IMR-90 (cell line): ENCODE measurements at regions not wholly inside any gene's neighbourhood (a gene's known extent, or its start where the extent isn't known, plus 50 kb on each side); places are given as distances from the start of the nearest gene placed in this dataset.

ENCODE experiments used
- ATAC-seq: fragments of 200-7000 bp; cut with Tn5 transposase; 2 replicates; pipeline ENCODE4 v1.9.1; 2020; ENCODE audit warnings: low read depth, mild to moderate bottlenecking, moderate library complexity
- BruUV-seq: library from RNA; stranded (reverse); fragments of 400-500 nt; replicated peaks from 2 replicates; lab custom pipeline; 2021; lab: Mats Ljungman, UMichigan
- CTCF ChIA-PET: fragments of 300-600 bp; formaldehyde crosslinking; extraction: SDS; loops from one replicate; lab custom pipeline; 2021; ENCODE audit warnings: antibody characterized with exemption; lab: Yijun Ruan, JAX
- POLR2A ChIA-PET: fragments of 300-600 bp; sonication (Branson Sonifier 250); formaldehyde crosslinking; loops from one replicate; lab custom pipeline; 2022; ENCODE audit warnings: antibody characterized with exemption; ENCODE audit not compliant: unreplicated experiment; lab: Charles Lee
- DNase-seq: peaks from one replicate; pipeline ENCODE4 v3.0.0; 2013
- H2AFZ ChIP-seq: replicated peaks from 2 replicates; pipeline ENCODE3; 2013; ENCODE audit warnings: low read length, mild to moderate bottlenecking; ENCODE audit not compliant: poor library complexity
- H2AK5ac ChIP-seq: 2 replicates; pipeline ENCODE4 v1.6.1; 2013; ENCODE audit warnings: low read depth, low read length, inconsistent platforms
- H2AK9ac ChIP-seq: replicated peaks from 2 replicates; pipeline ENCODE3; 2013; ENCODE audit warnings: mild to moderate bottlenecking, low read depth, low read length, moderate library complexity; ENCODE audit not compliant: poor library complexity
- H2BK120ac ChIP-seq: 2 replicates; pipeline ENCODE4 v1.6.1; 2013; ENCODE audit warnings: low read depth, low read length, inconsistent platforms
- H2BK15ac ChIP-seq: 3 replicates; pipeline ENCODE4 v1.6.1; 2013; ENCODE audit warnings: low read depth, low read length, inconsistent platforms
- H2BK20ac ChIP-seq: 2 replicates; pipeline ENCODE4 v1.6.1; 2013; ENCODE audit warnings: low read depth, mild to moderate bottlenecking, inconsistent platforms, low read length, moderate library complexity
- H2BK5ac ChIP-seq: 2 replicates; pipeline ENCODE4 v1.6.1; 2013; ENCODE audit warnings: mild to moderate bottlenecking, low read depth, low read length, inconsistent platforms; ENCODE audit not compliant: poor library complexity, severe bottlenecking
- H3K14ac ChIP-seq: replicated peaks from 2 replicates; pipeline ENCODE4 v1.6.1; 2013; ENCODE audit warnings: low read depth, low read length, inconsistent platforms
- H3K18ac ChIP-seq: 2 replicates; pipeline ENCODE4 v1.6.1; 2013; ENCODE audit warnings: low read depth, low read length, control low read depth
- H3K23ac ChIP-seq: 2 replicates; pipeline ENCODE4 v1.6.1; 2013; ENCODE audit warnings: low read depth, low read length, inconsistent platforms
- H3K27ac ChIP-seq: 2 replicates; pipeline ENCODE4 v1.5.1; 2013; ENCODE audit warnings: mild to moderate bottlenecking, control low read depth, low read length; ENCODE audit not compliant: insufficient read depth
- H3K27me3 ChIP-seq: 2 replicates; pipeline ENCODE4 v1.6.1; 2013; ENCODE audit warnings: low read length; ENCODE audit not compliant: control insufficient read depth, insufficient read depth
- H3K36me3 ChIP-seq: 2 replicates; pipeline ENCODE4 v1.6.1; 2013; ENCODE audit warnings: low read length, mixed read lengths; ENCODE audit not compliant: control insufficient read depth, insufficient read depth
- H3K4ac ChIP-seq: 2 replicates; pipeline ENCODE4 v1.6.1; 2013; ENCODE audit warnings: low read depth, low read length, inconsistent platforms
- H3K4me1 ChIP-seq: 2 replicates; pipeline ENCODE4 v1.6.1; 2013; ENCODE audit warnings: low read length, mixed read lengths; ENCODE audit not compliant: control insufficient read depth, insufficient read depth
- H3K4me2 ChIP-seq: 2 replicates; pipeline ENCODE4 v1.6.1; 2013; ENCODE audit warnings: low read depth, mild to moderate bottlenecking, control low read depth, low read length, moderate library complexity
- H3K4me3 ChIP-seq: 2 replicates; pipeline ENCODE4 v1.5.1; 2013; ENCODE audit warnings: low read depth, mild to moderate bottlenecking, control low read depth, low read length, moderate library complexity; ENCODE audit not compliant: insufficient read depth
- H3K56ac ChIP-seq: 2 replicates; pipeline ENCODE4 v1.6.1; 2013; ENCODE audit warnings: low read length, inconsistent platforms; ENCODE audit not compliant: insufficient read depth; ENCODE audit errors: extremely low read depth
- H3K79me1 ChIP-seq, 2 experiments: 2 replicates each; pipeline ENCODE4 v1.6.1; 2013; ENCODE audit warnings: low read length in 2 of 2, inconsistent platforms in 1 of 2, low read depth in 1 of 2
- H3K9ac ChIP-seq: 2 replicates; pipeline ENCODE4 v1.6.1; 2013; ENCODE audit warnings: low read depth, low read length, control low read depth
- H3K9me1 ChIP-seq: 2 replicates; pipeline ENCODE4 v1.6.1; 2013; ENCODE audit warnings: low read length, inconsistent platforms; ENCODE audit not compliant: insufficient read depth
- H3K9me3 ChIP-seq: 2 replicates; pipeline ENCODE4 v1.6.1; 2013; ENCODE audit warnings: low read length; ENCODE audit not compliant: control insufficient read depth, insufficient read depth
- H4K20me1 ChIP-seq: 2 replicates; pipeline ENCODE4 v1.6.1; 2013; ENCODE audit warnings: low read length, inconsistent platforms; ENCODE audit not compliant: insufficient read depth
- H4K5ac ChIP-seq: 2 replicates; pipeline ENCODE4 v1.6.1; 2013; ENCODE audit warnings: mild to moderate bottlenecking, low read depth, low read length, control low read depth
- H4K8ac ChIP-seq, 2 experiments: 2 replicates each; pipeline ENCODE4 v1.6.1; 2013; ENCODE audit warnings: low read depth in 2 of 2, low read length in 2 of 2, control low read depth in 1 of 2, inconsistent platforms in 1 of 2
- H4K91ac ChIP-seq: 2 replicates; pipeline ENCODE4 v1.6.1; 2013; ENCODE audit warnings: low read depth, low read length, inconsistent platforms; ENCODE audit not compliant: insufficient read depth
- BHLHE40 ChIP-seq: fragments of 150-350 bp; IDR thresholded peaks from 2 replicates; pipeline ENCODE4 v1.6.1; 2016; ENCODE audit warnings: mild to moderate bottlenecking, low read depth, low read length
- CHD1 ChIP-seq: IDR thresholded peaks from 2 replicates; pipeline ENCODE4 v1.6.1; 2012; ENCODE audit warnings: low read depth, low read length, improper control_type of control experiment
- CTCF ChIP-seq: conservative IDR thresholded peaks from 2 replicates; pipeline ENCODE4 v1.5.1; 2012; ENCODE audit warnings: mild to moderate bottlenecking, low read depth, low read length, improper control_type of control experiment
- ELK1 ChIP-seq: fragments of 150-350 bp; IDR thresholded peaks from 2 replicates; pipeline ENCODE4 v1.6.1; 2016; ENCODE audit warnings: low read depth, mild to moderate bottlenecking, low read length, moderate library complexity, borderline replicate concordance
- FOS ChIP-seq: fragments of 150-350 bp; IDR thresholded peaks from 2 replicates; pipeline ENCODE4 v1.6.1; 2016; ENCODE audit warnings: low read depth, low read length
- MAFK ChIP-seq: IDR thresholded peaks from 2 replicates; pipeline ENCODE4 v1.6.1; 2012; ENCODE audit warnings: low read depth, low read length, improper control_type of control experiment
- MAZ ChIP-seq: IDR thresholded peaks from 2 replicates; pipeline ENCODE4 v1.6.1; 2012; ENCODE audit warnings: low read depth, mild to moderate bottlenecking, low read length, improper control_type of control experiment, moderate library complexity, borderline replicate concordance
- MXI1 ChIP-seq: IDR thresholded peaks from 2 replicates; pipeline ENCODE4 v1.6.1; 2012; ENCODE audit warnings: low read depth, mild to moderate bottlenecking, low read length, moderate library complexity, borderline replicate concordance
- NFE2L2 ChIP-seq: fragments of 150-350 bp; IDR thresholded peaks from 2 replicates; pipeline ENCODE4 v1.6.1; 2016; ENCODE audit warnings: low read depth, mild to moderate bottlenecking, low read length
- POLR2A ChIP-seq: IDR thresholded peaks from 2 replicates; pipeline ENCODE4 v1.6.1; 2012; ENCODE audit warnings: mild to moderate bottlenecking, low read depth, low read length
- RAD21 ChIP-seq: IDR thresholded peaks from 2 replicates; pipeline ENCODE4 v1.6.1; 2012; ENCODE audit warnings: low read length, improper control_type of control experiment
- SMC3 ChIP-seq: fragments of 150-350 bp; IDR thresholded peaks from 2 replicates; pipeline ENCODE4 v1.6.1; 2016; ENCODE audit warnings: low read depth, mild to moderate bottlenecking, antibody characterized with exemption, low read length, moderate library complexity
- WGBS, 2 experiments: methylation state at CpG; one replicate each; pipeline versions ENCODE4 v1.1.5 to v1.1.7; 2013; ENCODE audit warnings: missing lambda C conversion rate in 2 of 2; ENCODE audit not compliant: insufficient read length in 1 of 2; ENCODE audit errors: extremely low coverage in 2 of 2; 5-methylcytosine and 5-hydroxymethylcytosine counted together
- dilution Hi-C: fragments of 300-500 bp; cut with HindIII; formaldehyde crosslinking; loops from one replicate; pipeline ENCODE4 v1.14.3; 2018; ENCODE audit warnings: low sequenced_read_pairs; ENCODE audit not compliant: unreplicated experiment
- in situ Hi-C: fragments of 300-500 bp; cut with MboI; formaldehyde crosslinking; loops from 3 replicates; pipeline ENCODE4 v1.14.3; 2019; ENCODE audit warnings: low sequenced_read_pairs, inconsistent platforms, mixed read lengths
- intact Hi-C: fragments of 100-400 bp; cut with micrococcal nuclease; formaldehyde crosslinking; loops from 2 replicates; pipeline ENCODE4 v1.10.0; 2022
- TF ChIP-seq, protein P1 (sequence below): fragments of 150-350 bp; IDR thresholded peaks from 2 replicates; pipeline ENCODE4 v1.6.1; 2017; ENCODE audit warnings: mild to moderate bottlenecking, antibody characterized with exemption, low read length, low read depth

DNA sequence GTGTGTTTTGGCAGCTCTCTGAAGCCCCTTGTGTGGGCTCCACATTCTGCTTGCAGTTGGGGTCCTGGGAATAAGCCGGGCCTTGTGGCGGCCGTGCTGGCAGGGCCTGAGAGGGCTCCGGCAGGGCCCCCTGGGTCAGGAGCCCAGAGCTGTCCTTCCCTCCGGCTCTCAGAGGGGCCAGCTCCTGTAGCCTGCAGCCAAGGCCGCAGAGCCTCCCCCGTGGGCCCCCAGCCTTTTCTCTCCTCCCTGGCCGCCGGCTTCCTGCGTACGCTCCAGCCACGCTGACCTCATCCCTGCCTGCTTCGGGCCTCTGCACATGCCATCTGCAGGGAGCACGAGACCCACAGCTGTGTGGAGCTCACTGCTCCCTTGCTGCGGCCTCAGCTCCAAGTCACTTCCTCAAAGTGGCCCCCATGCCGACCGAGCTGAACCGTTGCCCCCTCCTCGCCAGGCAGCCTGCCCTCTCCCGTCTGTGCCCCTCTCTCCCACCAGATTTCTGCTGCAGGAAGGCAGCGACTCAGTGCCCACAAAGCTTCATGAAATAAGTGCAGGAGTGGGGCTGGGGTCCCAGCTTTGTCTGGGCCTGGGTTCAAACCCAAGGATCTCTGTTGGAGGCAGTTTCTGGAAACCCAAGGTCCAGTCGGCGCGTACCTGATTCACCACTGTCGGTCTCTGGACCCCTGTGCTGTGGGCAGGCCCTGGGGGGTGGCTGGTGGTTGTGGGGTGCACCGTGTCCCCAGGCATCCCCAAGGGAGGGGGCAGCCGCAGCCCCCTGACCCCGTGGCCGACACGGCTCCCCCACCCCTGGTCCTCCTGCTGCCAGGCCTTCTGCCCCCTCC is 57.1 kb upstream of the NKX1-1 start (continued):
- TF ChIP-seq RAD21, result no peak

GRCh38 chr4:1462768-1463075 is 56.5 kb upstream of the NKX1-1 start:
- Histone ChIP-seq H4K5ac (no peak overlapping the region), H3K56ac (no peak overlapping the region), H2BK120ac (no peak overlapping the region), H2BK15ac (no peak overlapping the region), H3K27ac (no peak overlapping the region), H3K79me1 (no peaks in the 10 kb centered on the region), H2AK5ac (no peak overlapping the region), H3K18ac (no peak overlapping the region), H3K9me3 (no peaks in the 10 kb centered on the region), H2AK9ac (no peak overlapping the region), H3K27me3 (peaks cover 66% of the 10 kb centered on the region), H2BK5ac (no peak overlapping the region), H3K36me3 (no peaks in the 10 kb centered on the region), H4K8ac (no peak overlapping the region), H2AFZ (no peak overlapping the region), H3K4me2 (no peak overlapping the region), H3K4me3 (no peak overlapping the region), H3K14ac (no peak overlapping the region), H3K4ac (no peak overlapping the region), H2BK20ac (no peak overlapping the region), H4K91ac (no peak overlapping the region), H3K4me1 (peaks cover 2% of the 10 kb centered on the region; the same call in 1 of the 2 replicates), H3K23ac (no peak overlapping the region), H4K20me1 (no peaks in the 10 kb centered on the region), H3K9me1 (no peaks in the 10 kb centered on the region), H3K9ac (no peak overlapping the region)
- in situ Hi-C loops (no loop called here), dilution Hi-C loops (no loop called here), intact Hi-C loops (no loop called here)
- no peak; the same call in 1 of the 2 replicates for ATAC-seq
- ChIA-PET POLR2A (no interaction called here), CTCF (interaction anchor here (0.5 kb wide), 1 partner anchor 267 kb away, joined by 3 read pairs; no protein-coding TSS in a partner anchor)
- WGBS, 2 experiments, result 60% methylated on average over 4 of the region's 14 CpGs; no CpG with 5 or more reads in 1 of the 2 experiments
- BruUV-seq, result no TSS peak
- DNase-seq, result no peak
- no peak for TF ChIP-seq POLR2A
- no peak for TF ChIP-seq RAD21
- TF ChIP-seq BHLHE40, result no peak
- no peak for TF ChIP-seq SMC3
- TF ChIP-seq CHD1, result no peak
- no peak for TF ChIP-seq CTCF
- TF ChIP-seq, protein P1, sequence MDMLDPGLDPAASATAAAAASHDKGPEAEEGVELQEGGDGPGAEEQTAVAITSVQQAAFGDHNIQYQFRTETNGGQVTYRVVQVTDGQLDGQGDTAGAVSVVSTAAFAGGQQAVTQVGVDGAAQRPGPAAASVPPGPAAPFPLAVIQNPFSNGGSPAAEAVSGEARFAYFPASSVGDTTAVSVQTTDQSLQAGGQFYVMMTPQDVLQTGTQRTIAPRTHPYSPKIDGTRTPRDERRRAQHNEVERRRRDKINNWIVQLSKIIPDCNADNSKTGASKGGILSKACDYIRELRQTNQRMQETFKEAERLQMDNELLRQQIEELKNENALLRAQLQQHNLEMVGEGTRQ, result no peak
- TF ChIP-seq NFE2L2, result no peak
- TF ChIP-seq FOS, result no peak
- no peak for TF ChIP-seq MAZ
- no peak for TF ChIP-seq ELK1
- TF ChIP-seq MXI1, result no peak
- TF ChIP-seq MAFK, result no peak
